ENCODE measurements at regions not wholly inside any gene's neighbourhood (a gene's known extent, or its start where the extent isn't known, plus 50 kb on each side); places are given as distances from the start of the nearest gene placed in this dataset.

- no peak for TF ChIP-seq ZXDC (CRISPR knock-in tag; IDR thresholded peaks at IDR 0.05)
- TF ChIP-seq GFI1 (CRISPR knock-in tag; IDR thresholded peaks at IDR 0.05; ENCODE audit: borderline replicate concordance), result no peak
These were observed 364.6 kb upstream of the SULF2 start (continued) for GRCh38 chr20:48149902-48150301.

GRCh38 chr20:48148916-48149672 is 363.8 kb upstream of the SULF2 start:
- Histone ChIP-seq H3K4me1 (ENCODE audit: insufficient read depth, low read length) (no peaks in the 10 kb centered on the region), H3K36me3 (replicated peaks in 1 of 2; ENCODE audit: control insufficient read depth in 1 of 2, insufficient read depth in 2 of 2, low read length in 2 of 2) (no peaks in the 10 kb centered on the region), H3K9me3 (ENCODE audit: low read length) (no peaks in the 10 kb centered on the region), H3K79me2 (ENCODE audit: insufficient read depth, low read length) (no peaks in the 10 kb centered on the region), H2AFZ (ENCODE audit: low read length) (no peak overlapping the region), H3K9ac (ENCODE audit: insufficient read depth, low read depth, low read length) (no peak overlapping the region), H3K27ac (ENCODE audit: extremely low read length, insufficient read depth, low read length) (no peak overlapping the region), H3K4me2 (ENCODE audit: low read depth, low read length) (no peak overlapping the region), H3K27me3 (ENCODE audit: control insufficient read depth in 1 of 2, insufficient read depth in 2 of 2, low read length in 2 of 2) (peaks cover 5 to 29% of the 10 kb centered on the region in 2 experiments; a peak in 3 of 5 replicates), H4K20me1 (ENCODE audit: insufficient read depth, low read length) (no peaks in the 10 kb centered on the region), H3K4me3 (replicated peaks in 1 of 3; ENCODE audit: insufficient read depth in 1 of 3, low read depth in 2 of 3, low read length in 3 of 3) (no peak overlapping the region)
- intact Hi-C loops (cut with micrococcal nuclease; ENCODE audit: unreplicated experiment), result no loop called here
- no TSS peak for BruUV-seq (replicated peaks)
- 56% methylated on average over 13 of the region's 13 CpGs for WGBS (ENCODE audit: low lambda C conversion rate)
- in situ Hi-C loops (cut with HindIII; ENCODE audit: extremely low pct_ligation_motif_present, low pct_unique_long_range_greater_than_20kb), result no loop called here
- POLR2A ChIA-PET, result no interaction called here
- CTCF ChIA-PET (ENCODE audit: low intra/inter-chr PET ratio, low total read pairs), result no interaction called here
- FAIRE-seq (no peak), ATAC-seq (peak; percentile 55), DNase-seq (ENCODE audit: low spot score) (no peak)
- peak; percentile 73 for TF ChIP-seq ZNF629 (CRISPR knock-in tag; conservative IDR thresholded peaks at IDR 0.05)
- no peak for TF ChIP-seq GTF3A (CRISPR knock-in tag; conservative IDR thresholded peaks at IDR 0.05)
- peak; percentile 41; the same call in 1 of the 2 replicates for TF ChIP-seq SMC3 (IDR thresholded peaks at IDR 0.05; ENCODE audit: low read length)
- no peak for TF ChIP-seq FOSL2 (CRISPR knock-in tag; IDR thresholded peaks at IDR 0.05)
- TF ChIP-seq RCOR2 (CRISPR knock-in tag; IDR thresholded peaks at IDR 0.05), result no peak
- no peak for TF ChIP-seq CBX2 (IDR thresholded peaks at IDR 0.05; ENCODE audit: low read depth, low read length)
- no peak for TF ChIP-seq CBX2 (CRISPR knock-in tag; IDR thresholded peaks at IDR 0.05; ENCODE audit: low read depth)
- TF ChIP-seq SRSF1 (optimal IDR thresholded peaks at IDR 0.05; ENCODE audit: low read depth, low read length), result no peak
- TF ChIP-seq U2AF1 (optimal IDR thresholded peaks at IDR 0.05; ENCODE audit: low read depth, low read length), result no peak
- TF ChIP-seq CTCF (CRISPR knock-in tag; IDR thresholded peaks at IDR 0.05), result peak; percentile 48
- no peak for TF ChIP-seq ZNF580 (CRISPR knock-in tag; IDR thresholded peaks at IDR 0.05; ENCODE audit: borderline replicate concordance, low read depth)
- peak; percentile 62 for TF ChIP-seq STAG1 (CRISPR knock-in tag; IDR thresholded peaks at IDR 0.05)
